Urothelium cell line (cell line): ENCODE measurements at regions not wholly inside any gene's neighbourhood (a gene's known extent, or its start where the extent isn't known, plus 50 kb on each side); places are given as distances from the start of the nearest gene placed in this dataset.
A peak's percentile ranks its signal among the peaks of the same experiment; 100 is the strongest.

Experiments used
- DNase-seq: peaks from one replicate; pipeline ENCODE4 v3.0.0; 2011; ENCODE audit warnings: low spot score, mixed read lengths
- FAIRE-seq: peaks from 2 replicates; lab custom pipeline; 2011; peaks lifted over from hg19 to GRCh38; lab: Jason Lieb, UNC

GRCh38 chr5:124665035-124665434, 81.4 kb downstream of the ZNF608 start:
- FAIRE-seq, result no peak

GRCh38 chr5:124664287-124664686, 82.2 kb downstream of the ZNF608 start:
- FAIRE-seq (no peak), DNase-seq (no peak)

More at GRCh38 chr5:124665035-124665434, 81.4 kb downstream of the ZNF608 start:
- DNase-seq, result no peak

DNA sequence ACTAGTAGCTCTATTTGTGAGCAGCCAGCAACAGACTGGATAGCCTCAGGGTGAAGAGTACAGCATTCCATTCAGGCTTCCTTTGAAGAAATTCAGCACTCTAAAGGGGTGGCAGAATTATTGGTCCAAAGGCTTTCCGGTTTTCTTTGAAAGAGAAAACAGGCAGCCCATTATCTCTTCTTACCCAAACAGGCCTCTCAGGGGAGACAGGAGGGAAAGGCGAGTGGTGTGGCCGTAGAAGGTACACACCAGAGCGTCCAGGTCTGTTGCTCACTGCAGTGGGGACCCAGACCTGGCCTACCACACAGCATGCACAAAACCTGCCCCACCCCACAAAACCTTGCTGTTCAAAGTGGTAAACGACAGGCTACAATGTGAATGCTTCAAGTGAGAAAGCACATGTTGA, 83.3 kb downstream of the ZNF608 start:
- no peak for FAIRE-seq
- DNase-seq, result no peak

DNA sequence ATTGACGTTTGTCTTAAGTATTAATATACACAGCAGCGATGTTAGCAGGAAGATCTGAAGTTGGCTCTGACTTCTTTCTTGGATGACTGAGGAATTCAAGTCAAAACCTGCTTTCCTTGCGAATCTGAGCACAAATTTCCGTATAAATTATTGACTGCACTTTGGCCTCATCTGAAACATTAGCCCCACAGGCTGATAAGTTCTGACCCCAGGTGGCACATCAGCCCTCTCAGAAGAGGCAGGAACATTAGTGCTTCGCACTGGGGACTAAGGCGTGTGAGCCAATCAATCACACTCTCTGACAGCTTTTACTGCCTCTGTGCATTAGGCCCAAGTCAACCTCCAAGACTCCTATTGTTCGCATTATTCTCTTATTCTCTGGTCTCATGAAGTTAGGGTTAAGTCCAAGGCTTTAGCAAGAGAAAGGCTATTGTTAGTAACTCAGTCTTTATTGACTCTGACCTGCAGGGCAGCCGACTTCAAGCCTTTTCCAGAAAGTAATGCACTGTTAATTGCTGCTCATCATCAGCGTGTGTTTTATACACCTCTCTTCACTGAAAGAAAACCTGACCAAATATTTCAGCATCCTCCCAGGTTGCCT, 84.2 kb downstream of the ZNF608 start:
- peak; percentile 46 for DNase-seq
- FAIRE-seq, result no peak

- no peak for FAIRE-seq
Observed at GRCh38 chr5:124661317-124662141, 84.9 kb downstream of the ZNF608 start.

GRCh38 chr5:124660229-124661093, 86.0 kb downstream of the ZNF608 start:
- no peak for FAIRE-seq
- peak; percentile 55 for DNase-seq

More at GRCh38 chr5:124661317-124662141, 84.9 kb downstream of the ZNF608 start:
- DNase-seq, result peak; percentile 58

GRCh38 chr5:124659798-124660197, 86.6 kb downstream of the ZNF608 start:
- FAIRE-seq, result no peak

DNA sequence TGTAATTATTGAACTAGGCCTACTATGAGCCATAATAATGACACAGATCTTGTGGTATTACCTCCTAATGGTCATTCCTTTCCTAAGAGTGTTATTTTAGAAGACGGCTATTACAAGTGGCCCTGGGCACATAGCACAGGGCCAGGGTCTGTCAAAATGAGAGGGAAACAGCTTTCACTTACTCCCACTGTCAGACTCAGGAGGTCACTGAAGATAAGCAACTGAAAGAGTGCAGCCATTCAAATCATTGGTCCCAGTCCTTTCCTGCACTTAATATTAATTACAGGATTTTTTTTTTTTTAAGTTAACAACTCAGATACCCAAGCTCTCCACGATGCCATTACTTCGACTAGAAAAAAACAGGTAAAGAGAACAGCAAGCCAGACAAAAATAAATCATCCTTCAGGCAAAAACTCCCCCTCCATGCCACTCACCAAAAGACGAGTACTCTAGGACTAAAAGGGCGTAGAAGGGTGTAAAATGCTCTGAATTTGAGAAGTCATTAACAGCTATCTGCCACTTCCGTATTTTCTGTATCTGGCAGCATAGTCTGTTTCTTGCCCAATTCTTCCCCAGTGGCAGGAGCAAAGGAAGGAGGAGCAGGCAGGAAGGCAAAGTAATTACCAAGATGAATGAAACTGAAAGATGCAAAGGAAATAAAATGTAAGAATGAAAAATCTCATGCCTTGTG, 87.4 kb downstream of the ZNF608 start:
- FAIRE-seq (no peak), DNase-seq (no peak)

More at GRCh38 chr5:124659798-124660197, 86.6 kb downstream of the ZNF608 start:
- no peak for DNase-seq

GRCh38 chr5:124655921-124656511, 90.4 kb downstream of the ZNF608 start:
- FAIRE-seq (no peak), DNase-seq (peak; percentile 67)

DNA sequence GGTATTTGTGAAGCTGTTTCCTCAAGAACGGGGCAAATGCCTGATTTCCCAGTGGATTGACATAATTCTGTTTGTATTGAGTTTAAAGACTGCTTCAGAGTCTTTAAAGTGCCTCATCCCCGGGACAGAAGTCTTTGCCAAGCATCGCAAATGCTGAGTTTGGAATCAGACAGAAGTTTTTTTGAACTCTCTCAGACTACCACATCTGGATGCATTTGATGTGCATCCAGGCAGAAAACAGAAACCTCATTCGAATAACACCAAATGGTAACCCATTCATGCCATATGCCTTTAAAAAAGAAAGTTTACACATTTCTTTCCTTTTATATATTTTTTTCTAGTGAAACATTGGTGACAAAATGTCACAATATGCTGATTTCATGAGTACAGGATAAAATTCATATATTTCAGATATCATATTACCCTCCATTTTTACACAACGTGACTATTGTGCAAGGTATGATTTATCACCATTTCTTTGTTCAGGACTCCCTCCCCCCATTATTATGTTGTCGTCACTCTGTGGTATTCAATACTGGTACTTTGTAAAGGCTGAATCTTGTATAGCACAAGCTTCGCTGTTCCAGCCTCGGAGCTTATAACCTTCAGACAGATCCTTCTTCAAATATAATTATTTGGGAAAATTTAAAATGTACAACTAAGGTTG, 91.1 kb downstream of the ZNF608 start:
- FAIRE-seq, result no peak
- DNase-seq, result no peak

- DNase-seq (no peak), FAIRE-seq (no peak)
Observed at GRCh38 chr5:124654418-124654817, 92.0 kb downstream of the ZNF608 start.

GRCh38 chr5:124653666-124654065, 92.8 kb downstream of the ZNF608 start:
- FAIRE-seq (no peak), DNase-seq (no peak)

- FAIRE-seq (no peak), DNase-seq (no peak)
Observed at GRCh38 chr5:124652892-124653441, 93.5 kb downstream of the ZNF608 start.

DNA sequence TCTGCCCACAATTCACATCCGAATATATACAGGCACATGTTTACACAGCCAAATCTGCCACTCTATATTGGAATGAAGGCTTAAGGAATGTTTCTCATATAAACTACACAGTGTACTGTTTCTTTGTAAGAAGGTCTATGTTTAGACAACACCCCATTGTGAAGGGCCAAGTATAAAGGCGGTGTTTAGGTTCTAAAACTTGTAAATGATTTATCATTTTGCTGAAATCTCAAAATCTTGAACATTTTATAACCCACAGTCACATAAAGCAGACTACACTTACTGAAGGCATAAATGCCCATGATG, 94.0 kb downstream of the ZNF608 start:
- DNase-seq (no peak), FAIRE-seq (no peak)

GRCh38 chr5:124651663-124652513, 94.6 kb downstream of the ZNF608 start:
- DNase-seq, result no peak
- FAIRE-seq, result no peak

- DNase-seq (no peak), FAIRE-seq (no peak)
Observed at GRCh38 chr5:124650951-124651662, 95.3 kb downstream of the ZNF608 start.

DNA sequence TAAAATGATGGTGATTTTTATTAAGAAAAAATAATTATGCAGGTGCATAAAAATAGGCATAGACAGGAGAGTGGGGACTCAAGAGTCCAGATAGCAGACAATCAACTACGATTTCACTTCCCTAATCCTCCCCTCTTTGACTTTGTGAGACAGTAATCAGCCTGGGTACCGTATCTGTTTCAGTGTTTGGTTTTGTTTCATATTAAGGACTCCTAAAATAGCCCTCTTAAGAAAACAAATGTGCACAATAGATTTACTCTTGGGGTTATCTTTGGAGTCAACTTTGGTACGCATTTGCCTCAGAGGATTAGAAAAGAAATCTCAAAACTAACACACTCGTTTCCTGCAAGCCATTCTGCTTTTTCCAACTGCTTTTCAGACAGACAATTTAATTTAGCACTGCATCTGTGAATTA, 96.3 kb downstream of the ZNF608 start:
- no peak for DNase-seq
- no peak for FAIRE-seq

DNA sequence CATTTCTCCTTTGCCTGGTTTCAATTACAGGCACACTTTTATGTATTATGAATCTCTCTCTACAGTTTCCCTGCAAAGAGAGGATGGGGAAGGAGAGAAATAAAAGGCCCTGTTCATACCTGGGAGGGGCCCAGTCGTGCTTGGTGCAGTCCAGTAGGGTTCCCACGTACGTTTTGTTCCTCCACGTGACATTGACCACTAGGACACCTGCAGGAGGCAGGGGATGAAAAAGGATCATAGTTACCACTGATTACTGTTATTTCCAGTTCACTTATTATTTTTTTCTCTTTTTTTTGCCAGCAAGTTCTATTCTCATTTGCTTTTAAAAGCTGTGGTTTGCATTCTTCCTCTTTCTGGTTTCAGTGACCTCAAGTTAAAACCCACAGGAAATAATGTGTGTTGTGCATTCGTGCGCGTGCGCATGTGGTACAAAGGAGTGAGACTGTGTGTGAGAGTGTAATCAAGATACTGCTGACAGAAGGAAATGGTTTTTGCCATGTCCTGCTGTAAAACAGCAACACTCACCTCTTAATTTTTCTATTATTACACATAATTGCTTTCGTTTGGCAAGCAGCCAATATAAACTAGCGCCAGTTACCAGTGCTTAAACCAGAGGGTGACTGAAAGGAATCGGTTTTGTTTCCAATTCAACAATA, 96.8 kb downstream of the ZNF608 start:
- FAIRE-seq (no peak), DNase-seq (peak; percentile 76)
